SK-N-SH treated with all-trans-retinoic acid at 6 μM for 48 hours (cell line): ENCODE measurements at regions not wholly inside any gene's neighbourhood (a gene's known extent, or its start where the extent isn't known, plus 50 kb on each side); places are given as distances from the start of the nearest gene placed in this dataset.

ENCODE experiments used
- ARNTL ChIP-seq: fragments of 450-650 bp; formaldehyde crosslinking; IDR thresholded peaks from 2 replicates; pipeline ENCODE4 v1.5.0; 2020; ENCODE audit warnings: low read depth, mild to moderate bottlenecking, moderate library complexity, borderline replicate concordance
- ESRRG ChIP-seq: fragments of 250-450 bp; sonication (Bioruptor Pico); IDR thresholded peaks from 2 replicates; pipeline ENCODE4 v1.6.1; 2021; ENCODE audit warnings: mild to moderate bottlenecking
- PATZ1 ChIP-seq: fragments of 250-450 bp; sonication (Bioruptor Pico); IDR thresholded peaks from 2 replicates; pipeline ENCODE4 v1.8.0; 2020; ENCODE audit warnings: mild to moderate bottlenecking, moderate library complexity, borderline replicate concordance
- PPARA ChIP-seq: fragments of 250-450 bp; sonication (Bioruptor Pico); IDR thresholded peaks from 2 replicates; pipeline ENCODE4 v1.5.0; 2020; ENCODE audit warnings: mild to moderate bottlenecking, borderline replicate concordance
- RARB ChIP-seq: fragments of 250-450 bp; sonication (Bioruptor Pico); IDR thresholded peaks from 2 replicates; pipeline ENCODE4 v1.8.0; 2021; ENCODE audit warnings: mild to moderate bottlenecking, moderate library complexity
- TCF4 ChIP-seq: fragments of 250-450 bp; sonication (Bioruptor Pico); IDR thresholded peaks from 2 replicates; pipeline ENCODE4 v1.8.0; 2021; ENCODE audit warnings: mild to moderate bottlenecking, moderate library complexity, borderline replicate concordance
- TOX ChIP-seq: fragments of 250-450 bp; sonication (Bioruptor Pico); IDR thresholded peaks from 2 replicates; pipeline ENCODE4 v1.8.0; 2021; ENCODE audit warnings: mild to moderate bottlenecking, moderate library complexity, borderline replicate concordance
- TSHZ2 ChIP-seq: fragments of 250-450 bp; sonication (Bioruptor Pico); IDR thresholded peaks from 2 replicates; pipeline ENCODE4 v1.5.0; 2020; ENCODE audit warnings: mild to moderate bottlenecking, moderate library complexity
- ZC3H10 ChIP-seq: fragments of 250-450 bp; sonication (Bioruptor Pico); IDR thresholded peaks from 2 replicates; pipeline ENCODE4 v1.5.1; 2021; ENCODE audit warnings: mild to moderate bottlenecking, moderate library complexity
- ZFP3 ChIP-seq: fragments of 250-450 bp; sonication (Bioruptor Pico); IDR thresholded peaks from 2 replicates; pipeline ENCODE4 v1.5.0; 2020; ENCODE audit warnings: mild to moderate bottlenecking, moderate library complexity
- ZFP30 ChIP-seq: fragments of 450-650 bp; formaldehyde crosslinking; IDR thresholded peaks from 2 replicates; pipeline ENCODE4 v1.5.0; 2022; ENCODE audit warnings: mild to moderate bottlenecking, moderate library complexity
- ZNF70 ChIP-seq: fragments of 450-650 bp; formaldehyde crosslinking; IDR thresholded peaks from 2 replicates; pipeline ENCODE4 v1.5.0; 2020; ENCODE audit warnings: mild to moderate bottlenecking, moderate library complexity

GRCh38 chr2:199556527-199557285 lies 99.0 kb upstream of the SATB2 start:
- TF ChIP-seq ZC3H10 (CRISPR knock-in tag) (no peak), TSHZ2 (CRISPR knock-in tag) (no peak), ZNF70 (CRISPR knock-in tag) (no peak), PPARA (no peak), PATZ1 (CRISPR knock-in tag) (no peak), ARNTL (CRISPR knock-in tag) (no peak), TCF4 (CRISPR knock-in tag) (no peak), ZFP30 (CRISPR knock-in tag) (no peak), RARB (CRISPR knock-in tag) (no peak), ESRRG (CRISPR knock-in tag) (no peak), ZFP3 (CRISPR knock-in tag) (no peak), TOX (CRISPR knock-in tag) (no peak)
